ENCODE measurements at regions not wholly inside any gene's neighbourhood (a gene's known extent, or its start where the extent isn't known, plus 50 kb on each side); places are given as distances from the start of the nearest gene placed in this dataset.

DNA sequence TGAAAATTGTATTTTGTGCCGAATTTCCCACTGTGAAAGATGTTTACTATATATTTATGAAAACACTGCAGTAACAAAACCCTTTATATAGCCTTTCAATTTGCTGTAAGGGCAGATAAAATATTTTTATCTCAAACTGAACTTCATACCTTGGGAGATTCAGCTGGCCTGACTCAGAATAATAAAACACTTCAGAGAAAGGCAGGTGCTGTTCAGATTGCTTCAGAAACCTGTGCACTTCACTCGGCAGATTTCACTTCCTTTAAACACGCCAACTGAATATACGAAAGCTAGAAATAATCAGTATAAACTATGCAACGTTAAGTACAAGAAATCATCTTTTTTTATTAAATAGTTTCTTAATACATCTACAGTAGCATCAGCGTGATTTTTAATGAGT lies 839.1 kb upstream of the RBFOX1 start:
- DNase-seq = no peak
- ATAC-seq = no peak
- no peak overlapping the region for H3K27ac ChIP-seq
- WGBS, 4 donors = 79 to 83% (median 83%) methylated on average over 6 of the region's 6 CpGs
- H3K27me3 ChIP-seq = peaks cover 0 to 6% (median 0%) of the 10 kb centered on the region in 9 donors
- no peaks in the 10 kb centered on the region for H3K9me3 ChIP-seq
- no peaks in the 10 kb centered on the region for H3K36me3 ChIP-seq
- H3K4me3 ChIP-seq = no peak overlapping the region
- intact Hi-C loops (cut with DNase I) = no loop called here
- TF ChIP-seq, protein P1, sequence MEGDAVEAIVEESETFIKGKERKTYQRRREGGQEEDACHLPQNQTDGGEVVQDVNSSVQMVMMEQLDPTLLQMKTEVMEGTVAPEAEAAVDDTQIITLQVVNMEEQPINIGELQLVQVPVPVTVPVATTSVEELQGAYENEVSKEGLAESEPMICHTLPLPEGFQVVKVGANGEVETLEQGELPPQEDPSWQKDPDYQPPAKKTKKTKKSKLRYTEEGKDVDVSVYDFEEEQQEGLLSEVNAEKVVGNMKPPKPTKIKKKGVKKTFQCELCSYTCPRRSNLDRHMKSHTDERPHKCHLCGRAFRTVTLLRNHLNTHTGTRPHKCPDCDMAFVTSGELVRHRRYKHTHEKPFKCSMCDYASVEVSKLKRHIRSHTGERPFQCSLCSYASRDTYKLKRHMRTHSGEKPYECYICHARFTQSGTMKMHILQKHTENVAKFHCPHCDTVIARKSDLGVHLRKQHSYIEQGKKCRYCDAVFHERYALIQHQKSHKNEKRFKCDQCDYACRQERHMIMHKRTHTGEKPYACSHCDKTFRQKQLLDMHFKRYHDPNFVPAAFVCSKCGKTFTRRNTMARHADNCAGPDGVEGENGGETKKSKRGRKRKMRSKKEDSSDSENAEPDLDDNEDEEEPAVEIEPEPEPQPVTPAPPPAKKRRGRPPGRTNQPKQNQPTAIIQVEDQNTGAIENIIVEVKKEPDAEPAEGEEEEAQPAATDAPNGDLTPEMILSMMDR (IDR thresholded peaks at IDR 0.05) = no peak
- no peak for TF ChIP-seq POLR2A (IDR thresholded peaks at IDR 0.05)
- no peaks in the 10 kb centered on the region for H3K4me1 ChIP-seq

DNA sequence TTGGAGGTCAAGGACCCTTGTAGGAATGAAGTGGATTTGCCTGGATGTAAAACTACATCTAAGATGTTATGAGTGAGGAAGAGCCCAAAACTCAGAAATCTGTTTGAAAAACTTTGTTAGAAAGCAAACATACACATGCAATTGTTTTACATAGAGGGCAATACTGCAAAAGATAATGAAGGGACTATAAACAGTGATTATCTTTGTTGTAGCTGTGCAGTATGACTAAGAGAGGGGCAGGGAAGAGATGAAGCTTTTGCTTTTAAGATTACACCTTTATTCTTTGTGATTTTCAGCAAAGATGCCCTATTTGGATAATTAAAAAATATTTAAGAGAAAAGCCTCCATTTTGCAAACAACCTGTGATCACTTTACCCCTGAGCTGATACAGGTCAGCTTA lies 839.9 kb upstream of the RBFOX1 start:
- H3K4me1 ChIP-seq = no peaks in the 10 kb centered on the region
- H3K9me3 ChIP-seq = no peaks in the 10 kb centered on the region
- no peaks in the 10 kb centered on the region for H3K36me3 ChIP-seq
- H3K27ac ChIP-seq = no peak overlapping the region
- no peak for DNase-seq
- peaks cover 0 to 6% (median 0%) of the 10 kb centered on the region in 9 donors for H3K27me3 ChIP-seq
- intact Hi-C loops (cut with DNase I) = no loop called here
- TF ChIP-seq, protein P1 (IDR thresholded peaks at IDR 0.05) = no peak
- TF ChIP-seq POLR2A (IDR thresholded peaks at IDR 0.05) = no peak
- no peak overlapping the region for H3K4me3 ChIP-seq
- no peak for ATAC-seq

DNA sequence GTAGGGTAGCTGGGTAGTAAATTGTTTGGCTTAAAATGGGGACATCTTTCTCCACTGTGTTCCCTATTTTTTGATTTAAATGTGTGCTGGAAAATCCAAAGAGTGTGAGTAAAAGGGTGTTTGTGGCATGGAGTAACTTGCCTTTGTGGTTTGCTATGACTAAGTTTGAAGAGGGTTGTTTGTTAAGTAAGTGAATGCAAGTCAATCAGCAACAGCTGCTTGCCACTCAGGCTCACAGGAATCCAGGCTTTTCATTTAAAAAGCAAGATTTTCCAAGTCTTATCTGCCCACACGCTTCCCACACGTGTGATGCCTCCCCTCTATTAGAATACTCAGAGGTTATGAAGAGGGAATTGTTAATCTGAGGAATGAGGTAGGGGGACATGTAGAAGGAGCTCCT lies 847.7 kb upstream of the RBFOX1 start:
- Histone ChIP-seq H3K27ac (no peak overlapping the region), H3K9me3 (no peaks in the 10 kb centered on the region), H3K4me1 (peaks cover 0 to 7% (median 0%) of the 10 kb centered on the region in 12 donors), H3K4me3 (no peak overlapping the region), H3K36me3 (no peaks in the 10 kb centered on the region), H3K27me3 (peaks cover 0 to 44% (median 19%) of the 10 kb centered on the region in 9 donors)
- TF ChIP-seq, protein P1 (IDR thresholded peaks at IDR 0.05) = no peak
- no peak for TF ChIP-seq POLR2A (IDR thresholded peaks at IDR 0.05)
- intact Hi-C loops (cut with DNase I) = no loop called here
- no peak for DNase-seq
- ATAC-seq = no peak
- 9 to 23% (median 13%) methylated on average over 2 of the region's 2 CpGs for WGBS, 4 donors

DNA sequence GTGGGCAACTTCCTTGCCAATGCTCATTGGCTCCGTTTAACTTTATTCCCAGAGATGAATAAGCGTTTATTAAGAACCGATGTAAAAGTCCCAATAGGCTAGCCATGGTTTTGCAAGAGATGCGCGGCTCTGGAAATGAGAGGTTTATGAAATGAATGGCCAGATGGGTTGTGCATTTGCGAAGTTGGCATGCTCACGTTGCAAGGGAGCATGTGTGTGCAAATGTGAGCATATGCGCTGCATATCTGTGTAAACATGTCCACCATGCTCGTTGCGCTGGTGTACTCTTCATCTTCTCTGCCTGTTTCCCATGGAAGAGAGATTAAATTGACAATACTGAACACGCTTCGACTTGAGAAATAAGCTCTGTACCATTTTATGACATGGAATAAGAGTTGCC lies 848.6 kb upstream of the RBFOX1 start:
- TF ChIP-seq, protein P1 (IDR thresholded peaks at IDR 0.05) = no peak
- TF ChIP-seq POLR2A (IDR thresholded peaks at IDR 0.05) = no peak
- Histone ChIP-seq H3K27ac (no peak overlapping the region), H3K27me3 (peaks cover 0 to 48% (median 19%) of the 10 kb centered on the region in 9 donors), H3K4me1 (peaks cover 0 to 7% (median 0%) of the 10 kb centered on the region in 12 donors), H3K9me3 (no peaks in the 10 kb centered on the region), H3K4me3 (no peak overlapping the region), H3K36me3 (no peaks in the 10 kb centered on the region)
- DNase-seq = no peak
- intact Hi-C loops (cut with DNase I) = no loop called here
- no peak for ATAC-seq
- WGBS, 4 donors = 36 to 56% (median 51%) methylated on average over 12 of the region's 12 CpGs

All from heart left ventricle (tissue), 16 donors.